GM12878 (cell line): ENCODE measurements at regions not wholly inside any gene's neighbourhood (a gene's known extent, or its start where the extent isn't known, plus 50 kb on each side); places are given as distances from the start of the nearest gene placed in this dataset.

Experiments used
- ATAC-seq: fragments of 200-7000 bp; cut with Tn5 transposase; 3 replicates; pipeline ENCODE4 v1.9.1; 2020; ENCODE audit warnings: mild to moderate bottlenecking, moderate library complexity
- BruUV-seq: library from RNA; stranded (reverse); fragments of 400-500 nt; replicated peaks from 2 replicates; lab custom pipeline; 2021; lab: Mats Ljungman, UMichigan
- CTCF ChIA-PET: fragments of 300-600 bp; sonication (Branson Sonifier 250); formaldehyde crosslinking; extraction: SDS; loops from one replicate; lab custom pipeline; 2021; ENCODE audit warnings: inconsistent platforms; lab: Yijun Ruan, JAX
- POLR2A ChIA-PET: fragments of 350-600 bp; formaldehyde crosslinking; extraction: SDS; loops from one replicate; lab custom pipeline; 2021; ENCODE audit warnings: inconsistent platforms; lab: Charles Lee
- RAD21 ChIA-PET: fragments of 300-600 bp; sonication (Branson Sonifier 250); formaldehyde crosslinking; loops from one replicate; lab custom pipeline; 2023; ENCODE audit warnings: antibody characterized with exemption; ENCODE audit not compliant: unreplicated experiment; lab: Charles Lee
- SMC1A ChIA-PET: fragments of 300-600 bp; sonication (Branson Sonifier 250); formaldehyde crosslinking; loops from one replicate; lab custom pipeline; 2023; ENCODE audit not compliant: unreplicated experiment, uncharacterized antibody; lab: Charles Lee
- DNase-seq: peaks from one replicate; pipeline ENCODE4 v3.0.0-alpha.2; 2011; ENCODE audit warnings: low read depth, low spot score
- FAIRE-seq: peaks from 3 replicates; lab custom pipeline; 2011; peaks lifted over from hg19 to GRCh38; lab: Jason Lieb, UNC
- H2AFZ ChIP-seq: 2 replicates; pipeline ENCODE4 v1.6.0; 2011; ENCODE audit warnings: low read depth, low read length, control low read depth; ENCODE audit not compliant: control insufficient read depth
- H3K27ac ChIP-seq: 2 replicates; pipeline ENCODE4 v1.5.1; 2011; ENCODE audit warnings: control low read depth; ENCODE audit not compliant: control insufficient read depth, insufficient read depth
- H3K27me3 ChIP-seq, 2 experiments: replicated peaks in 1 of 2; 2 replicates each; pipeline versions ENCODE4 v1.6.0 to v1.6.1; 2011; ENCODE audit warnings: low read length in 1 of 2; ENCODE audit not compliant: control insufficient read depth in 2 of 2, insufficient read depth in 2 of 2
- H3K36me3 ChIP-seq, 2 experiments: 2 replicates each; pipeline ENCODE4 v1.5.1; 2011; ENCODE audit warnings: low read length in 1 of 2; ENCODE audit not compliant: control insufficient read depth in 2 of 2, insufficient read depth in 2 of 2
- H3K4me1 ChIP-seq: 2 replicates; pipeline ENCODE4 v1.6.1; 2011; ENCODE audit warnings: mild to moderate bottlenecking, low read length, moderate library complexity, mixed read lengths; ENCODE audit not compliant: control insufficient read depth, insufficient read depth
- H3K4me2 ChIP-seq: 2 replicates; pipeline ENCODE4 v1.6.0; 2011; ENCODE audit warnings: control low read depth; ENCODE audit not compliant: control insufficient read depth, insufficient read depth
- H3K4me3 ChIP-seq: fragments of 200-600 bp; sonication (generic); 2 replicates; pipeline ENCODE4 v1.5.1; 2016
- H3K79me2 ChIP-seq: 2 replicates; pipeline ENCODE4 v1.6.0; 2011; ENCODE audit warnings: low read length; ENCODE audit not compliant: control insufficient read depth, insufficient read depth
- H3K9ac ChIP-seq: 2 replicates; pipeline ENCODE4 v1.8.0; 2011; ENCODE audit warnings: low read length, control low read depth, mixed read lengths; ENCODE audit not compliant: control insufficient read depth, insufficient read depth
- H3K9me3 ChIP-seq: replicated peaks from 3 replicates; pipeline ENCODE4 v1.5.1; 2011; ENCODE audit warnings: mild to moderate bottlenecking, low read length; ENCODE audit not compliant: control insufficient read depth, insufficient read depth
- H4K20me1 ChIP-seq: 2 replicates; pipeline ENCODE4 v1.6.0; 2011; ENCODE audit not compliant: control insufficient read depth, insufficient read depth
- CEBPB ChIP-seq, 2 experiments: fragments of 150-350 bp in 1 of 2; IDR thresholded peaks; 2 replicates each; pipeline ENCODE4 v1.6.1; 2012 to 2014; ENCODE audit warnings: low read depth in 2 of 2, low read length in 2 of 2, borderline replicate concordance in 1 of 2, inconsistent platforms in 1 of 2
- CHD4 ChIP-seq: fragments of 200-600 bp; sonication (generic); IDR thresholded peaks from 2 replicates; pipeline ENCODE4 v1.6.1; 2016; ENCODE audit warnings: mild to moderate bottlenecking
- DPF2 ChIP-seq: fragments of 450-650 bp; IDR thresholded peaks from 2 replicates; pipeline ENCODE4 v1.6.1; 2017; ENCODE audit warnings: mild to moderate bottlenecking
- FOS ChIP-seq: IDR thresholded peaks from 3 replicates; pipeline ENCODE4 v1.6.1; 2011; ENCODE audit warnings: borderline replicate concordance; ENCODE audit not compliant: insufficient read length; ENCODE audit errors: extremely low read depth
- JUNB ChIP-seq: IDR thresholded peaks from 2 replicates; pipeline ENCODE4 v1.6.1; 2016; ENCODE audit warnings: antibody characterized with exemption, mild to moderate bottlenecking
- JUND ChIP-seq: IDR thresholded peaks from 2 replicates; pipeline ENCODE4 v1.6.1; 2012; ENCODE audit warnings: low read depth, mild to moderate bottlenecking, low read length, improper control_type of control experiment, moderate library complexity
- NFXL1 ChIP-seq: fragments of 450-650 bp; IDR thresholded peaks from 2 replicates; pipeline ENCODE4 v1.6.1; 2017; ENCODE audit warnings: antibody characterized with exemption, mild to moderate bottlenecking, borderline replicate concordance
- NR2C1 ChIP-seq: fragments of 450-650 bp; IDR thresholded peaks from 2 replicates; pipeline ENCODE4 v1.6.1; 2017; ENCODE audit warnings: antibody characterized with exemption, mild to moderate bottlenecking, moderate library complexity
- NRF1 ChIP-seq: conservative IDR thresholded peaks from 2 replicates; pipeline ENCODE4 v1.6.1; 2011; ENCODE audit warnings: mild to moderate bottlenecking, low read depth, low read length, improper control_type of control experiment
- POU2F2 ChIP-seq: IDR thresholded peaks from 3 replicates; pipeline ENCODE4 v1.6.1; 2011; ENCODE audit warnings: low read depth, mild to moderate bottlenecking, low read length, borderline replicate concordance
- SMARCA5 ChIP-seq: fragments of 450-650 bp; IDR thresholded peaks from 2 replicates; pipeline ENCODE4 v1.6.1; 2017; ENCODE audit warnings: mild to moderate bottlenecking
- WGBS: methylation state at CpG from one replicate; pipeline ENCODE4 v1.1.6; 2016; ENCODE audit warnings: low lambda C conversion rate; ENCODE audit not compliant: insufficient replicate concordance, insufficient coverage; ENCODE audit errors: missing lambda C conversion rate; 5-methylcytosine and 5-hydroxymethylcytosine counted together
- in situ Hi-C: fragments of 300-500 bp; cut with MboI; formaldehyde crosslinking; loops from 9 replicates; pipeline ENCODE4 v1.14.3; 2018; ENCODE audit warnings: mixed read lengths
- intact Hi-C: fragments of 100-400 bp; cut with micrococcal nuclease; formaldehyde crosslinking; loops from one replicate; pipeline ENCODE4 v1.14.2; 2022; ENCODE audit not compliant: unreplicated experiment
- TF ChIP-seq, protein P1 (sequence below): IDR thresholded peaks from 2 replicates; pipeline ENCODE4 v1.6.1; 2011; ENCODE audit warnings: borderline replicate concordance, low read depth, mild to moderate bottlenecking, moderate library complexity, mixed read lengths, low read length; ENCODE audit not compliant: insufficient read depth; ENCODE audit errors: extremely low read length
- TF ChIP-seq, protein P2 (sequence below): fragments of 450-650 bp; IDR thresholded peaks from 2 replicates; pipeline ENCODE4 v1.6.1; 2017; ENCODE audit warnings: mild to moderate bottlenecking, low read depth, inconsistent platforms; ENCODE audit not compliant: poor library complexity, severe bottlenecking

DNA sequence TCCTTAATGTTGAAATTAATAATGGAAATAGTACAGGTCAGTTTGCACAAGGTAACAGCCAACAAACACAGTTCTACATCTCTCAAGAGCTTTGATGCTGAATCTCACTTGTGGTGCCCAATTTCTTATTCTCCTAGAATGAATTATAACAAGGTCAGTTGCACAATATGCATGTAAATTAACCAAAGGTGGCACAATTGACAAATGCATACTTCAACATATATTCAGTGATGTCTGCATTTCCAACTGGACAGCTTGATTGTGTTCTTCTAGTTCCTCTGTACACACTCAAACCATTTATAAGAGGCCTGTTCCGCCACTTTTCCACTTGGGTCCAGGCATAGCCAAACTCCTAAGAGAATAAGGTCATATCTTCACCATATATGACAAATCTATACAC is 210.3 kb upstream of the EPHA5 start:
- BruUV-seq = no TSS peak
- no peaks in the 10 kb centered on the region for H4K20me1 ChIP-seq
- no peak for FAIRE-seq

DNA sequence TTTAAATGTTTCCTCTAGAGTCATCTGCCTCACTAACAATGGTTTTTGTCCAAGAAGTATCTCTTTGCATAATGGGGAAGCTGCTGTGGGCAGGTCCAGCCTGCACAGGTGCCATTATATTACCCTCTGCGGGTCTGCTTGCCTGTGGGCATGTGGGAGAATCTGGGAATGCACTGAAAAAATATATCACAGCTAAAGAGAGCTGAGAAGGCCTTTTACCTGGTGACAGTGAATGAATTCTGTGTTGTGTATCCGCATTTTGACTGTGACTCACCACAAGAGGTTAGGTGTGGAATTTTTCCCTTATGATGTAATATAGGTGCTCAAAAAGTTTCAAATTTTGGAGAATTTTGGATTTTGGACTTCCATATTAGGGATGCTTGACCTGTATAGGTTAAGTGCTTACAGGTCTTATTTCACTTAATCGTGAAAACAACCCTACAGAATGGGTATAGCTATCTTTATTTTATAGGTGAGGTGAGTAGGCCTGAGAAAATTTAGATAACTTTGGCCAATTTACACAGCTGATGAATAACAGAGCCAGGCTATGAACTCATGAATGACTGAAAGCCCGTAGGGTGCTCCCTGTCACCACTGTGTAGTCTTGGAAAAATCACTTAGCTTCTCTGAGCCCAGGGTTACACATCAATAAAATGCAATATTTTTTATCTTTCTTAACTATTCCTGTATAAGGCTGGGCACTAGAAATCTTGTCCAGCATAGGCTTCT is 198.0 kb upstream of the EPHA5 start:
- ChIA-PET SMC1A (no interaction called here), POLR2A (no interaction called here), RAD21 (no interaction called here), CTCF (no interaction called here)
- H3K4me2 ChIP-seq = no peak overlapping the region
- DNase-seq (no peak), FAIRE-seq (no peak), ATAC-seq (no peak)
- BruUV-seq = no TSS peak
- no peaks in the 10 kb centered on the region for H3K79me2 ChIP-seq
- in situ Hi-C loops (no loop called here), intact Hi-C loops (no loop called here)
- no peaks in the 10 kb centered on the region for H3K27me3 ChIP-seq
- H3K9ac ChIP-seq = no peak overlapping the region
- H4K20me1 ChIP-seq = no peaks in the 10 kb centered on the region
- H3K27ac ChIP-seq = no peak overlapping the region
- 4% methylated on average over 4 of the region's 4 CpGs for WGBS
- no peak overlapping the region for H3K4me3 ChIP-seq
- no peaks in the 10 kb centered on the region for H3K9me3 ChIP-seq
- no peaks in the 10 kb centered on the region for H3K4me1 ChIP-seq
- H3K36me3 ChIP-seq = no peaks in the 10 kb centered on the region
- H2AFZ ChIP-seq = no peak overlapping the region
- TF ChIP-seq, protein P1, sequence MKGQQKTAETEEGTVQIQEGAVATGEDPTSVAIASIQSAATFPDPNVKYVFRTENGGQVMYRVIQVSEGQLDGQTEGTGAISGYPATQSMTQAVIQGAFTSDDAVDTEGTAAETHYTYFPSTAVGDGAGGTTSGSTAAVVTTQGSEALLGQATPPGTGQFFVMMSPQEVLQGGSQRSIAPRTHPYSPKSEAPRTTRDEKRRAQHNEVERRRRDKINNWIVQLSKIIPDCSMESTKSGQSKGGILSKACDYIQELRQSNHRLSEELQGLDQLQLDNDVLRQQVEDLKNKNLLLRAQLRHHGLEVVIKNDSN = no peak
- no peak for TF ChIP-seq JUND
- TF ChIP-seq CEBPB (IDR thresholded peaks at IDR 0.05; ENCODE audit: borderline replicate concordance in 1 of 2, low read depth in 2 of 2, low read length in 2 of 2) = no peak
- no peak for TF ChIP-seq JUNB
- TF ChIP-seq FOS = no peak
- no peak for TF ChIP-seq CHD4
- no peak for TF ChIP-seq NRF1
- TF ChIP-seq NR2C1 = no peak
- TF ChIP-seq, protein P2, sequence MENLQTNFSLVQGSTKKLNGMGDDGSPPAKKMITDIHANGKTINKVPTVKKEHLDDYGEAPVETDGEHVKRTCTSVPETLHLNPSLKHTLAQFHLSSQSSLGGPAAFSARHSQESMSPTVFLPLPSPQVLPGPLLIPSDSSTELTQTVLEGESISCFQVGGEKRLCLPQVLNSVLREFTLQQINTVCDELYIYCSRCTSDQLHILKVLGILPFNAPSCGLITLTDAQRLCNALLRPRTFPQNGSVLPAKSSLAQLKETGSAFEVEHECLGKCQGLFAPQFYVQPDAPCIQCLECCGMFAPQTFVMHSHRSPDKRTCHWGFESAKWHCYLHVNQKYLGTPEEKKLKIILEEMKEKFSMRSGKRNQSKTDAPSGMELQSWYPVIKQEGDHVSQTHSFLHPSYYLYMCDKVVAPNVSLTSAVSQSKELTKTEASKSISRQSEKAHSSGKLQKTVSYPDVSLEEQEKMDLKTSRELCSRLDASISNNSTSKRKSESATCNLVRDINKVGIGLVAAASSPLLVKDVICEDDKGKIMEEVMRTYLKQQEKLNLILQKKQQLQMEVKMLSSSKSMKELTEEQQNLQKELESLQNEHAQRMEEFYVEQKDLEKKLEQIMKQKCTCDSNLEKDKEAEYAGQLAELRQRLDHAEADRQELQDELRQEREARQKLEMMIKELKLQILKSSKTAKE = no peak
- TF ChIP-seq SMARCA5 = no peak

More for the DNA sequence above, 210.3 kb upstream of the EPHA5 start:
- ChIA-PET SMC1A (interaction anchor here (0.8 kb wide), 1 partner anchor 10 kb away, joined by 3 read pairs; no protein-coding TSS in a partner anchor), RAD21 (no interaction called here), POLR2A (no interaction called here), CTCF (no interaction called here)
- DNase-seq (no peak), ATAC-seq (no peak)
- Histone ChIP-seq H3K9me3 (no peaks in the 10 kb centered on the region), H3K4me3 (no peak overlapping the region), H2AFZ (no peak overlapping the region), H3K4me2 (no peak overlapping the region), H3K36me3 (no peaks in the 10 kb centered on the region), H3K4me1 (no peaks in the 10 kb centered on the region), H3K9ac (no peak overlapping the region), H3K27ac (no peak overlapping the region), H3K79me2 (no peaks in the 10 kb centered on the region), H3K27me3 (no peaks in the 10 kb centered on the region)
- WGBS = 0% methylated on average over 1 of the region's 1 CpG
- TF ChIP-seq NFXL1 (no peak), DPF2 (no peak), POU2F2 (no peak), CEBPB (IDR thresholded peaks at IDR 0.05; ENCODE audit: borderline replicate concordance in 1 of 2, low read depth in 2 of 2, low read length in 2 of 2) (no peak), JUND (no peak)
- intact Hi-C loops (no loop called here), in situ Hi-C loops (no loop called here)
